GM18505 (cell line): ENCODE measurements at regions not wholly inside any gene's neighbourhood (a gene's known extent, or its start where the extent isn't known, plus 50 kb on each side); places are given as distances from the start of the nearest gene placed in this dataset.

Experiments
- ATAC-seq: cut with Tn5 transposase; IDR thresholded peaks from one replicate; pipeline ENCODE4 v1.9.1; 2021; ENCODE audit not compliant: unreplicated experiment
- POLR2A ChIP-seq: IDR thresholded peaks from 4 replicates; pipeline ENCODE4 v1.6.1; 2011; ENCODE audit warnings: borderline replicate concordance; ENCODE audit not compliant: insufficient read depth, insufficient read length; ENCODE audit errors: extremely low read depth

- no peak for TF ChIP-seq POLR2A
Observed at GRCh38 chr13:47330031-47330430, 433.2 kb upstream of the HTR2A start.

DNA sequence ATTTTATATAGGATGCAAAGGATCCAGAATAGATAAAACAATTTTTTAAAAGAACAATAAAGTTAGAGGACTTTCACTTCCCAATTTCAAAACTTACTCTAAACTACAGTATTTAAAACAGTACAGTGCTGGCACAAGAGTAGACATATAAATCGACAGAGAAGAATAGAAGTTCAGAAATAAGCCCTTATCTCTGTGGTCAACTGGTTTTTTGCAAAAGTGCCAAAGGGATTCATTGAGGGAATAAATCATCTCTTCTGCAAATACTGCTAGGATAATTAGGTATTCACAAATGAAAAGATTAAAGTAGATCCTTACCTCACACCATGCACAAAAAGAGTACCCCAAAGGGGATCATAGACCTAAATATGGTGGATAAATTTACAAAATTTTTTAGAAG lies 431.0 kb upstream of the HTR2A start:
- no peak for ATAC-seq
- no peak for TF ChIP-seq POLR2A

More at GRCh38 chr13:47330031-47330430, 433.2 kb upstream of the HTR2A start:
- ATAC-seq: no peak

DNA sequence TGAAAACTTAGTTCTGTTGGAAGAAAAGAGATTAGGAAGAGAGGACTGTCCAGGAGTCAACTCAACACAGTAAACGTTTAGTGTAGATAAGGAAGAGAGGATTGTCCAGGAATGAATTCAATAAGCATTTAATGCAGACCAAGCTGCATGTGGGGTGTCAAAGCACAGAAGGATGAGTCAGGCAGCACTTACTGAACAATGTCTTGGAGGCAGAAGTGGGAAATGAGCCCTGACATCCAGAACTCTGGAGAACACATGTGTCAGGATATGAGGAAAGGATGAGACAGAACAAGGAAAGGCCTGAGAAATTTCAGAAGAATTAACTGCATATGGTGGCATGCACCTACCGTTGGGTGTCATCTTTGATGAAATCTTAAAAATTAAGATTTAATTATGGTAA lies 429.2 kb upstream of the HTR2A start:
- no peak for TF ChIP-seq POLR2A

GRCh38 chr13:47317356-47317755 lies 420.5 kb upstream of the HTR2A start:
- no peak for TF ChIP-seq POLR2A
- no peak for ATAC-seq

More for the DNA sequence above, 429.2 kb upstream of the HTR2A start:
- ATAC-seq: no peak

DNA sequence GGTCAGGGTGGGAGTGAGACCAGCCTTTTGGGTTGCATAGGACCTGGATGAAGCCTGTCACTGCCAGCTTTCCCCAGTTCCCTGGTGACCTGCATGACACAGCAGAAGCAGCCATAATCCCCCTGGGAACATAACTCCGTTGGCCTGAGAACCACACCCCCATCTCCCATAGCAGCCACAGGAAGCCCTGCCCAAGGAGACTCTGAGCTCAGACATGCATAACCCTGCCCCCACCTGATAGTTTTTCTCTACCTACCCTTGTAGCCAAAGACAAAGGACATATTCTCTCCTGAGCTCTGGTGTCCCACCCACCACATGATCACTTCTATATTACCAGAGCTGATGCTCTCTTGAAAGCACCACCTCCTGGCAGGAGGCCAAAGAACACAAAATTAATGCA lies 413.5 kb upstream of the HTR2A start:
- TF ChIP-seq POLR2A: no peak
- no peak for ATAC-seq

DNA sequence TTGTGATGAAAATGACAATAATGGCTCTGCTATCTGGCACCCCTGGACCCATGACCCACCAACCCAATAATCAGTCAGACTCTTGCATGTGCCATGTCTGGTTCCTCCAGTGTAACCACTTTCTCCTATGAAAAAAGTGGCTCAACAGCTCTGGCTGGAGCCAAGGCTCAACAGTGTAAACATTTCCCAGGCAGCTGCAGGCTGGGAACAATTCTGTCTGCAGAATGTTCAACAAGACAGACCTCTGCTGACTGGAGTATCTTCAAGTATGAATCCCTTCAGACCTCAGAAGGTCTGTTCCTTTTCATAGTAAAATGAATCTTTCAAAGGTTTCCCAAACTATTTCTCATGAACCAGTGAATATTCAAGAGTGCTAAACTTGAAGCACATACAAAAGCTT lies 410.1 kb upstream of the HTR2A start:
- no peak for TF ChIP-seq POLR2A
- no peak for ATAC-seq

GRCh38 chr13:47303626-47304025 lies 406.8 kb upstream of the HTR2A start:
- no peak for TF ChIP-seq POLR2A
- no peak for ATAC-seq

DNA sequence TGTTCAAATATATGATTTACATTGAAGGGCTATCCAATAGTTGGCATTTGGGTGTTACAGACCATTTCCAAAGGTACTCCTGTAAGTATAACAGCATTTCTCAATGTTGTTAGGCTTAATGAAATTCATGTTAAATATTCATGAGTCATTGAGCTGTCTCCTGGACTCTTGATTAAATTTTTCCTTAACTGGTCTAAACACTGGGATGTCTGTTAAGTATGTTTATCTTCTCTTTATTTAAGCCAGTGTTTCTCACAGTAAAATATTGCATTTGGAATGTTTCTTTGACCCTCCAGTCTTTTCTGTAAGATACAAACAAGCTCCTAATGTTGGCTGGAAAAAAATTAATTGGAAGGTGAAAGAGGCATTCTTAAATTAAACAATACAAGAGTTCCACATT lies 402.5 kb upstream of the HTR2A start:
- ATAC-seq: no peak
- no peak for TF ChIP-seq POLR2A

GRCh38 chr13:47298506-47298905 lies 401.7 kb upstream of the HTR2A start:
- ATAC-seq: no peak

GRCh38 chr13:47294691-47295090 lies 397.8 kb upstream of the HTR2A start:
- TF ChIP-seq POLR2A: no peak
- no peak for ATAC-seq

More at GRCh38 chr13:47298506-47298905, 401.7 kb upstream of the HTR2A start:
- TF ChIP-seq POLR2A: no peak

- no peak for TF ChIP-seq POLR2A
- ATAC-seq: no peak
Observed at GRCh38 chr13:47291107-47291656, 394.3 kb upstream of the HTR2A start.

DNA sequence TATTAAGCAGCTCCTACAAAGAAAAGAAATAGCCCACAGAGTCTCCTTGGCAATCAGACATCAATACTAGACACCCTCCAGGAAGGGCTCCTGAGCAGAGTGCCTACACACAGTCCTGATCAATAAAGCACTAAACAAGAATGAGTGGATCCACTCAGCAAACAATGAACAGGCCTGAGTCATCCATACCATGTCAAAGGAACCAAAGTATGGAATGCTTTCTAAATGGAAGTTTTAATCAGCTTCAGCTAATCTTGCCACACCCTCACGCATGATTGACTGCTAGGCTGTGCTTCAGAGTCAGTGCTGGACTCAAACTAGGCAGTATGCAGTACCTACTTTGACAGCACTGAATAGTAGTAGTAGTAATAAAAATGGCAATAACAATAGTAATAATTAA lies 392.7 kb upstream of the HTR2A start:
- no peak for ATAC-seq
- TF ChIP-seq POLR2A: no peak

DNA sequence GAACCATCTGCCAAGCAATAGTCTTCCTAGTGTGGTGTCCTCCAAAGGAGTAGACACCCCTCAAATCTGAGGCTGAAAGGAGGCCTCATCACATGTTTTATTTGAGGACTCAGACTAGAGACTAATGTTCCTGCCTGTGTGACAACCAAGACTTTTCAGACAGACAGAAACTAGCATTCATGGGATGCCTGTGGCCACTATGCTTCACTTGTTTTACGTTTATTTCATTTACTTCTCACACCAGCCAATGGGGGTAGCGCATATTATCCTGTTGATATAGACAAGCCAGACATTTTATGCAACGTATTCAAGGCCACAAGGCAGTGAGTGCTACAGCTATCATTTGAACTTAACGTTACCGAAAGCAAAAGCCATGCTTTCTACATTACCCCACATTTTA lies 391.7 kb upstream of the HTR2A start:
- no peak for TF ChIP-seq POLR2A
- no peak for ATAC-seq

DNA sequence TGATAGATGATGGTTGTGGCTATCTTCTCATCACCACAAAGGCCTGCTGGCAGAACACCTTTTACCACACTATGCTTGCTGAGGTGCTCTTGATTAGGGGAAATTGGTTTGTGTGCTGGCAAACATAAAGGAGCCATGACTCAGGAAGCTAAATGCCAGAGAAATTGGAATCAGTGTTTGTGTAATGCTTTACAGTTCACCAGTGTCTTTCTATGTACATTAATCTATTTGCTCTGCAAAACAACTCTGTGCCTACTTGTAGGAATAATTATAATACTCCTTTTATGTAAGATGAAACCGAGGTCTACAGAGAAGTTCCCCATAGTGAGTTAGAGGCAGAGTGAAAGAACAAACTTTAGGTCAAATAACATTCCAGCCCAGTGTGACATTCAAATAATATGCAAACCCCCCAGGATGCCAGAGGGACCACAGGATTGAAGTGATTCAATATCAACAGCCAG lies 390.5 kb upstream of the HTR2A start:
- ATAC-seq: no peak
- TF ChIP-seq POLR2A: no peak

DNA sequence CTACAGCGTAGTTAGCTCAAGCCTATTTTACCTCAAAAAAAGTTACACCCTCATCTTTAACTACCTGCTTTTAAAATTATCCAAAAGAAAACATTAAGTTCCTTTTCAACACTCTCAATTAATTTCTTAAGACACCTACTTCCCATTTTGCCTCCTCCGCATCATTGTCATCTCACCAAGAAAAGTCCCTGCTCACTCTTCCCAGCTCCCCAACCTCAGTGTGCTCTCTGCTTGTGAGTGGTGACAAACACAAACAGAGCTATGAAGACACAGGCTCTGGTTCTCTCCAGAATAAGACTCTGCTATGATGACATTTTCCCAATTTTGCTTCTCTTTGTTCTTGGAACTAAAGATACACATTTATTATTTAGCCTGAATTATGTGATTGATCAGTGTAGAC lies 385.1 kb upstream of the HTR2A start:
- no peak for ATAC-seq
- TF ChIP-seq POLR2A: no peak
